ENCODE measurements at regions not wholly inside any gene's neighbourhood (a gene's known extent, or its start where the extent isn't known, plus 50 kb on each side); places are given as distances from the start of the nearest gene placed in this dataset.
A peak's percentile ranks its signal among the peaks of the same experiment; 100 is the strongest.

DNA sequence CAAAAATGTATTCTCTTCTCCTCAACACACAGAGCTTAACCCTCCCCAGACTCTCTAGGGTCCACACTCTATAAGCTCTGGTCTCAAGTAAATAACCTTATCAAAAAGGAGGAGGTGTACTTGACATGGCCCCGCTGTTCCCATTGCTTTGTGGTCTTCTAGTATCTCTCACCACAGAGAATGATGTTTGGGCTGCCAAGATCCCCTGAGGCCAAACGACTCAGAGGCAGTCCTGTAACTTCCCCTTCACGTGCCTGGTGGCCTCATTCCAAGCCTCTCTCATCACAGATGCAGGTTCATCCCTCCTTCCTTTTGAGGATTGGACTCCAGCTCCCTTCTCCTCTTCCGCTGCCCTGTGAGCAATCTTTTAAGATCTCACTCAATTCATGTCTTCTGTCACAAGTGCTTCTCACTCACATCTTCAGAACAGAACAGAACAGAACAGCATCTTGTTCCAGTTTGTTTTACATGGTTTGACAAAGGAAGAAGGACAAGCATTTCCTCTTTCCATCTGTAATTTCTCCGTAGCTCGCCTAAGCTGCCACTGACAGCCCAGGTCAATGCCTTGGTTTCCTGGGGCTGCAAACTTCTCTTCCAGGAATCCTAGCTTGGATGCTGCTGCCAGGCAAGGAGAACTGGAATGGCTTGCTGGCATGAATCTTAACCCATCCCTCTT is 541.5 kb downstream of the CD83 start:
- DNase-seq = peak; percentile 21

GRCh38 chr6:14659841-14660240 is 542.3 kb downstream of the CD83 start:
- DNase-seq = no peak

DNA sequence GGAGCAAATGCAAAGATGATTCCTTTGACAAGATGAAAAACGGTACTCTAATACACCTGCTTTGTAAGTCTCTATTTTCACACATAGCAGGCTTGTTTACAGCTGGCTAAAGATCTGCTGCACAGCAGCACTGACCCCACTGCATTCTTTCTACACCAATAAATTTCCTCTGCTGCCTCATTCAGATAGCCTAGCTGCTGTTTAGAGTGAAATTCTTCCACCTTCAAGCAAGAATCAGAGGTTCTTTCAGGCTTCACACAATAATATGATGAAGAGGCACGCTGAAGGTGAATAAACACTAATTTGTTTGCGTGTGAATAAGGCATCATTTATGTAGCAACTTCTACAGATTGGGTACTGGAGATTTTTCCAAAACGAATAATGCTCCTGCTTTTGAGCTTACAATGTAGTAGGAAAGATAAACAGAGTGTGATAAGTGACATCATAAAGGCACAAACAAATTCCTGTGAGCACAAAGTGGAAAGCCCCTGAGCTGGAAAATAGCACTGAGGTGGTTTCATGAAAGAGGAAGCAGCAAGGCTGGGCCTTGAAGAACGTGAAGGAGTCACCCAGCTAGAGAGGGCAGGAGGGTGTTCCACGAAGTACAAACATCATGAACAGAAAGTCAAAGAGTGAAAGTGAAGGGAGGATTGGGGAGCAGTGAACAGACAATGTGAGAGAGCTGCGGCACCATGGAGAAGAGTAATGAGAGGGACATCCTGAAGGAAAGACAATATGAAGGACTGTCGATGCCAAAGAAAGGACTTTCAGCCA is 543.4 kb downstream of the CD83 start:
- peak; percentile 54 for DNase-seq

DNA sequence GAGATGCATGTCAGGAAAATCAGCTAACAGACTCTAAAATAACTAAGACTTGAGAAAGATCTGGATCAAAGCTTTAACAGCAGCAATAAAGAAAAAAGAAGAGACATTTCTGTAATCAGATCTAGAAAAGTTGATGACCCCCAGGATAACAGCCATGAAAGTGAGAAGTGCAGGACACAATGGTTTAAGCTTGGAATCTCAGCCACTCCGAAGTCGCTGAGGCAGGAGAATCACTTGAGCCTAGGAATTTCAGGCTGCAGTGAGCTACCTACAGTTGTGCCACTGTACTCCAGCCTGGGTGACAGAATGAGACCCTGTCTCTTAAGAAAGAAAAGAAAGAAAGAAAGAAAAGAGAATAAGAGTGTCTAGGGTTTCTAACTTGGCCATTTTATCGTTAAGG is 544.1 kb downstream of the CD83 start:
- DNase-seq = no peak

DNA sequence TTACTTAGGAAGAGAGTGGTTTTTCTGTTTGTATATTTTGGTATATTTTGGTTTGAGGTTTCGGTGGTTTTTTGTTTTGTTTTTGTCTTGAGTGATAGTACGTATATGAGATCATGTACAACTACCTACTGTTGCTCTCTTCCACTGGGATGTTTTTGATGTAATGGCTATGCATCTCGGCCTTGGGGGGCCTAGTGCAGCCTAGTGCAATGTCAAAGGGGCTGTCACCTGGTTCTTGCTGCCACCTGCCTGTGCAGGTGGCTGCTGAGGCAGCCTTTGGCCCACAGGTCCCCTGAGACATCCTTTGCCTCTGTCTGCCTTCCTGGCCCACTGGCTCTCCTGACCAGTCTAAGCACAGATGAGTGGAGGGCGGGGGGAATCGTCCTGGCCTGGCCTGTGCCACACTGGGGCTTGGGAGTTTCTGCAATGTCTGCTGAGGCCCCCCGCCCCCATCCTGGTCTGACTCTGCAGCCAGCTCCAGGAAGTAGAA is 546.6 kb downstream of the CD83 start:
- DNase-seq = no peak

DNA sequence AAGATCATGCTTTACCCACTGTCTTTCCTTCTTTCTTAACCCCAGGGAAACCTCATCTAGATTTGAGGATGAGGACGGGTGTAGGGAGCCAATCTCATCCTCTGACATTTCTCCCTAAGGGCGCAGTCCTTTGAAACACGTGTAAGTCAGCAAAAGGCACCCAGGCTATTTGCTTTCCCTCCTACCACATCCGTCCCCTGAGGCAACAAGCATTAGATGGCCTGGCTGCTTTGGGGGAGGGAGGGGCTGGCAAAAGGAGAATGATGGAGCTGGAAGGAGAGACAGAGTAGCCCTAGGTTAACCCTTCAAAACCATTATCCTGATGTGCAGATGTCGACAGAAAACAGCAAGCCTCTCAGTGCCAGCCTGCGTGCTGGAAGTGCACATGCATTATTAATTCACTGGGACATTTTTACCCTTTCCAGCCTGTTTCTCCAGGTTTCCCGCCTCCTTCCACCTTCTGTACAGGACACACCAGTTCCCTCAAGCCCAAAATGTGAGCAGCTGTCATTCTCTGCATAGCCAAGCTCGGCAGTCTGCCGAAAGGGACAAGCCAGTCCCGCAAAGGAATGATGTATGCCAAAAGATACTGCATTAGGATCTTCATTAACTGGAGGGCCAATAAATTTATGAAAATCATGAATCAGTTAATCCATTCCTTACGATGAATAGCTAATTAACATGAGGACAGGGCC is 547.2 kb downstream of the CD83 start:
- DNase-seq = no peak

DNA sequence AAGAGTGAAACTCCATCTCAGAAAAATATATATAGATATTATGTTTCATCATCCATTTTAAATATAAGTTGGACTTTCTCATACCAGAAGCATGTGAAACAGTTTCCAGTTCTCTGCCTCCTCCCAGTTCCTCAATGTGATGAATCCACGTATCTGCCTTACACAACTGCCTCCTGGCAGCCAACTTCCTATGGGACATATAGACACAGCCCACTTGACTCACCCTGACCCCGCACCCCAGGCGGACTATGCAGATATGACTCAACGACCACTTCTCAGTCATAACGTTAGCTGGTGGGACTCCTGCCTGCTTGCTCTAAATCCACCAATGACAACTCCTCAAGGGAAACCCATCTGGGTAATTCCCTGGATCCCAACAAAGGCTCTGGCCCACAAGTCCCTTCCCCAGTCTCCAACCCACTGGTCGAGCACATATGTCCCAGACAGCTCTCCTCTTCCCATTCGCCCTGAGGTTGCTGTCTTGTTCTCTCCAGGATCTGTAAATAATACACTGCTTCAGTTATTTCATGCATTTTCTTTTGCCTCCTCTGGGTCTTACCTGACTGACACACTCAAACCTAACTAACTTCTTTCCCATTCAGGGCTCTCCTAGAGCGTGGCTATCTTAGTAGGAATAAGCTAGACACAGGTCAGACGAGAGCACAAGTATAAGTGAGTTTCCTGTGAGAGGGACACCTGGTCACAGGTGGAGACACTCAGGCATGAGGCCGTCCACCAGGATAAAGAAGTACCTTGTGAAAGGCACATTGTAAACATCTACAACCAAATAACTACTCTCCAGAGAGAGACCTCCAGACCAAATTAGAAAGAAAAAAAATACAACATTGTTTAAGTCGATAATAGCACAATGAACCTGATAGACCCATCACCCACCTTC is 548.5 kb downstream of the CD83 start:
- peak; percentile 79 for DNase-seq

DNA sequence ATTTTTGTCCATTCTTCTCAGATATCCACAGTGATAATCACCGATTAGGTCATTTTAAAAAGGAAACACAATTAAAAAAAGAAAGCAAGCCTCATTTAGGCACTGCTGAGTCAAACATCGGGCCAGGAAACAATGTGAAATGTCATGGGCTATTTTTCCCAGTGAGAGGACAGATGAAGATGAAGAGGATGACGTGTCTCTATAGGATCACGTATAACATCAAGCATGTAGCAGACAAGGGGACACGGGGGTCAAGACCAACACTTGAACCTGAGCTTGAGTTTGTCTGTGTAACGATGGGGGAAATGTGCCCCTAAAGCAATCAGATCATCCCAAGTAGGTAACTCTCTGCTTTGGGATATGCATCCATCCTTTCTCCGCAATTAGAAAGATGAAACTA is 553.2 kb downstream of the CD83 start:
- no peak for DNase-seq

- DNase-seq = no peak
Measured at GRCh38 chr6:14671261-14671681, 553.7 kb downstream of the CD83 start.

DNA sequence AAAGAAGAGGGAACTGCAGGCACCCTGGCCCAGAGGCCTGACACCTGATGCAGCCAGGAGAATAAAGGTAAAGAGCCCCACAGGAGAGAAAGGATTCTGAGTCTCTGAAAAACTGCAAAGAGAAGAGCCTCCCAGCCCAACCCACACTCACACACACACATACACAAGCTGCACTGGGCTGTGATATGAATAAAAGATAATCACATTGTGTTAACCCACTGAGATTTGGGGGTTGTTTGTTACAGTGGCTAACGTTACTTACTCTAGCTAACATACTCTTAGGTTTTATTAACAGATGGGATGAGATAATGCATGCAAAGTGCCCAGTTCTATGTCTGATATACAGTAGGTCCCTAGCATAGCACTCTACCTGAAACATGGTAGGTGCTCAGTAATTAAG is 554.4 kb downstream of the CD83 start:
- DNase-seq = no peak

- DNase-seq = no peak
Measured at GRCh38 chr6:14673201-14673600, 555.6 kb downstream of the CD83 start.

DNA sequence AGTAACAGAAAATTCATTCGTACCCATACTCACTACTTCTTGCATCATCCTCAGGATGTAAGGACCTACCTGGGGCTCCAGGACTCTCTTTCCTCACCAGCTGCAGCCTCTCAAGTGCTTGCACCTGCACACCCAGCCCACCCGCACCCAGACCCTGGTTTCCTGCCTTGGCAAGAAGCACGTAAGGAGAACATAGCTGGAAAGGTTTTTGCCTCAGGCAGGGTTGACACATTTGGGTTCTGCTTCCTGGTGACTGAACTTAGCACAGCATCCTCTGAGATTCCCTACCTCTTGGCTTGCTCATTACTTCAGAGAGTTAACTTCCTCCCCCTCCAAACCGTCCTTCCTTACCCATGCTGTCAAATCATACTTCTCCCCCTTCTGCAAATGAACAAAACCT is 556.9 kb downstream of the CD83 start:
- no peak for DNase-seq

- peak; percentile 40 for DNase-seq
Measured at GRCh38 chr6:14674867-14675648, 557.5 kb downstream of the CD83 start.

DNA sequence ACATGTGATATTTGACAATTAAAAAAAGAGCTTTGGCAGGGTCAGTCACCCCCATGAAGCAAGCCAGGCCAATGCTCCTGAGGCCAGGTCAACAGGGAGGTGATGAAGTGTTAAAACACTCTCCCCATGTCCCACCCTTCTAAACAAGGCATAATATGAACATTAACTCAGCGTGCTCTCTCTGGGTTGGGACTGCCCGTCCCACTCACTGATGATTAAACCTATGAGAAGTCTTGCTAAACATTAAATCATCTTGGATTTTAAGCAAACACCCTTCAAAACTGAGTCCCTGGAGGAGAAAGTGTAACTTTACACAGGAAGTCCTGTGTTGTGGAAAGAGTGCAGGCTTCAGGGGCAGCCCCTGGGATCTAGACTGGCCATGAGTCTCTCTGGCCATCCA is 558.5 kb downstream of the CD83 start:
- DNase-seq = no peak

GRCh38 chr6:14676977-14677781 is 559.6 kb downstream of the CD83 start:
- DNase-seq = no peak

DNA sequence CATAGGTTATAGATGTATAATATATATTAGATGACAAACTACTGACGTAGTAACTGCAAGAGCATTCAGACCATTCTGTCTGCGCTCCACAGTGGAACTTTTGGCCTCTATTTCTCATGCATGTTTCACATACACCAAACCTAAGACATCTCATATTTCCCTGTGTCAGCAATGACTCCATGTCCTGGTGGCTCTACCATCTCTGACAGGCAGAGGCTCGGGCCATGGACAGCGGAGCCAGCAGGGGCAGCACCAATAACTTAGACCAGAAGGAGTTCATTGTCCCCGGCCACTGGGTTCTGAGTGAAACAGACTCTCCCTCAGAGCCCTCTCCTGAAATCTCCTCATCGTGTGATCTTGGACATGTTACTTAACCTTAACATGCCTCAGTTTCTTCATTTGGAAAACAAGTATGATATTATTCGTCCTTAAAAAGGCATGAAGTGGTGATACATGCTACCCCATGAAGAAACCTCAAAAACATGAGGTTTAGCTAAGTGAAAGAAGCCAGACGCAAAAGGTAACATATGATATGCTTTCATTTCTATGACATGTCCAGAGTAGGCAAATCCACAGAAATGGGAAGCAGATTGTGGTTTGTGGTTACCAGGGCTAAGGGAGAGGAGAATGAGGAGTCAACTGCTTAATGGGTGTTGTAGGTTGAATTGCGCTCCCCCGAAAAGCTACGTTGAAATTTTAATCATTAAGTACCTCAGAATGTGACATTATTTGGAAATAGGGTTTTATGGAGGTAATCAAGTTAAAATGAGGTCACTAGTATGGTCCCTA is 564.0 kb upstream of the JARID2 start:
- no peak for DNase-seq

GRCh38 chr6:14682812-14683211 is 563.1 kb upstream of the JARID2 start:
- no peak for DNase-seq

GRCh38 chr6:14689639-14690038 is 556.2 kb upstream of the JARID2 start:
- no peak for DNase-seq

DNA sequence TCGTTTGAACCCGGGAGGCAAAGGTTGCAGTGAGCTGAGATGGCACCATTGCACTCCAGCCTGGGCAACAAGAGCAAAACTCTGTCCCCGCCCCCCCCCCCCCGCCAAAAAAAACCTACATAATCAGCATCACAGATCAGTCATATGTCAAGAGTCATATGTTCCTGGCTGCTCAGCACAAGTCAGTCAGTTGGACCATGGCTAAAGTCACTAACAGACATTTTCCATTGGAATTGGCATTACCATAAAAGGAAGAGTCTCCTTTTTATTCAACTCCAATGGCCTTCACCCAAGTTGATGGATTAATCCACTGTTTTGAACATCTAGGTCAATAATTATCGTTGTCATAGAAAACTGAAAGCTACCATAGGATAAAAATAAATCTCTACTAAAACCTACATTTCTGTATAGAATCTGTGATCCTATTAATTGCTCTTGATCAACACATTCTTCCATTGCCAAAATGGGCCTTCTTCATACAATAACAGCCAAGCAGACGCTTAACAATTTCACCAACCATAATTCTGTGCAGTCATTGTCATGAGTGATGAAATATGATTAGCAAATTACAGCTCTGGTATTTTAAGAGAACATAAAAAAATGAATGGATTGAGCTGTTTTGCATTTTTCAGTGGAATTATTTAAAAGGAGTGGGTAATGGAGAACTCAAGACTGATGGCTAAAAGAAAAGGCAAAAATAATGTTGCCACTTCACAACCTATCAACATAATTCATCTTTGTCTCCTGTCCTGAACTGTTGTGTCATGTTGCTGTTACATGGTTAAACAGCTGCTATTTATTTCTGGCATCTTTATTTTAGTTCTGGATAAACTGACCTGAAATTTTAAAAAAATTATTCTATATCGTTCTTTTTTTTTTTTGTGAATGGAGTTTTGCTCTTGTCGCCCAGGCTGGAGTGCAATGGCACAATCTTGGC is 555.5 kb upstream of the JARID2 start:
- no peak for DNase-seq

Measured in activated CD4-positive, alpha-beta T cell treated with anti-CD3 and anti-CD28 coated beads for 48 hours (primary cell).